HEK293 (cell line): ENCODE measurements at regions not wholly inside any gene's neighbourhood (a gene's known extent, or its start where the extent isn't known, plus 50 kb on each side); places are given as distances from the start of the nearest gene placed in this dataset.

Source experiments
- CTCF ChIA-PET: fragments of 350-600 bp; formaldehyde crosslinking; extraction: SDS; loops from one replicate; lab custom pipeline; 2021; ENCODE audit warnings: antibody characterized with exemption; lab: Yijun Ruan, JAX
- POLR2A ChIA-PET: fragments of 300-600 bp; formaldehyde crosslinking; extraction: SDS; loops from one replicate; lab custom pipeline; 2020; ENCODE audit warnings: antibody characterized with exemption, inconsistent platforms; lab: Yijun Ruan, JAX
- H3K27ac ChIP-seq: fragments of 200-500 bp; sonication (Bioruptor generic); 2 replicates; pipeline ENCODE4 v1.5.1; 2014; ENCODE audit warnings: low read depth, low read length, control low read depth, inconsistent platforms; ENCODE audit errors: extremely low read depth
- H3K36me3 ChIP-seq, 2 experiments: fragments of 200-500 bp in 1 of 2; sonication (Bioruptor generic) in 1 of 2; 1 replicate in 1 of 2; 2 replicates in 1 of 2; pipeline ENCODE4 v1.5.1; 2014 to 2017; ENCODE audit warnings: inconsistent platforms in 2 of 2, low read length in 2 of 2; ENCODE audit not compliant: control insufficient read depth in 2 of 2, insufficient read depth in 1 of 2
- H3K4me1 ChIP-seq: fragments of 200-500 bp; sonication (Bioruptor generic); 2 replicates; pipeline ENCODE4 v1.5.1; 2014; ENCODE audit warnings: mild to moderate bottlenecking, low read length, inconsistent platforms; ENCODE audit not compliant: control insufficient read depth, insufficient read depth
- H3K4me3 ChIP-seq: 2 replicates; pipeline ENCODE4 v1.5.1; 2011; ENCODE audit warnings: low read depth, mild to moderate bottlenecking, control low read depth, low read length, moderate library complexity
- H3K9me3 ChIP-seq: fragments of 200-500 bp; sonication (Bioruptor generic); 2 replicates; pipeline ENCODE4 v1.5.1; 2014; ENCODE audit warnings: low read depth, low read length, inconsistent platforms; ENCODE audit not compliant: control insufficient read depth, insufficient read depth
- GLI4 ChIP-seq: fragments of 450-650 bp; formaldehyde crosslinking; IDR thresholded peaks from 2 replicates; pipeline ENCODE4 v1.5.1; 2016; ENCODE audit warnings: missing biosample characterization, missing genetic modification characterization
- PRDM6 ChIP-seq: fragments of 450-650 bp; formaldehyde crosslinking; IDR thresholded peaks from 2 replicates; pipeline ENCODE4 v1.5.1; 2017; ENCODE audit warnings: missing biosample characterization, missing genetic modification characterization
- REST ChIP-seq: fragments of 450-650 bp; formaldehyde crosslinking; IDR thresholded peaks from 2 replicates; pipeline ENCODE4 v1.5.1; 2016; ENCODE audit warnings: missing biosample characterization, missing genetic modification characterization
- YY1 ChIP-seq: fragments of 450-650 bp; formaldehyde crosslinking; IDR thresholded peaks from 2 replicates; pipeline ENCODE4 v1.5.1; 2018; ENCODE audit warnings: missing biosample characterization, missing genetic modification characterization
- YY2 ChIP-seq: fragments of 450-650 bp; formaldehyde crosslinking; IDR thresholded peaks from 2 replicates; pipeline ENCODE4 v1.5.1; 2016; ENCODE audit warnings: missing biosample characterization, missing genetic modification characterization
- ZBTB20 ChIP-seq: fragments of 450-650 bp; formaldehyde crosslinking; IDR thresholded peaks from 2 replicates; pipeline ENCODE4 v1.5.1; 2016; ENCODE audit warnings: missing biosample characterization, missing genetic modification characterization
- ZFP41 ChIP-seq: fragments of 450-650 bp; formaldehyde crosslinking; IDR thresholded peaks from 2 replicates; pipeline ENCODE4 v1.5.1; 2016; ENCODE audit warnings: missing biosample characterization, missing genetic modification characterization, borderline replicate concordance
- ZNF133 ChIP-seq: fragments of 450-650 bp; formaldehyde crosslinking; IDR thresholded peaks from 2 replicates; pipeline ENCODE4 v1.5.1; 2016; ENCODE audit warnings: missing biosample characterization, missing genetic modification characterization
- ZNF2 ChIP-seq: fragments of 450-650 bp; formaldehyde crosslinking; IDR thresholded peaks from 2 replicates; pipeline ENCODE4 v1.5.1; 2016; ENCODE audit warnings: missing biosample characterization, missing genetic modification characterization
- ZNF221 ChIP-seq: fragments of 450-650 bp; formaldehyde crosslinking; IDR thresholded peaks from 2 replicates; pipeline ENCODE4 v1.5.1; 2017; ENCODE audit warnings: missing biosample characterization, missing genetic modification characterization, borderline replicate concordance
- ZNF426 ChIP-seq: fragments of 450-650 bp; formaldehyde crosslinking; IDR thresholded peaks from 2 replicates; pipeline ENCODE4 v1.5.1; 2017; ENCODE audit warnings: missing biosample characterization, missing genetic modification characterization, mild to moderate bottlenecking, inconsistent platforms, moderate library complexity
- ZNF529 ChIP-seq: fragments of 450-650 bp; formaldehyde crosslinking; IDR thresholded peaks from 2 replicates; pipeline ENCODE4 v1.5.1; 2017; ENCODE audit warnings: missing genetic modification characterization, missing biosample characterization; ENCODE audit not compliant: insufficient replicate concordance
- ZNF549 ChIP-seq: fragments of 450-650 bp; IDR thresholded peaks from 2 replicates; pipeline ENCODE4 v1.5.1; 2018; ENCODE audit warnings: missing biosample characterization, missing genetic modification characterization, mild to moderate bottlenecking, inconsistent platforms, moderate library complexity
- ZNF561 ChIP-seq: fragments of 450-650 bp; IDR thresholded peaks from 2 replicates; pipeline ENCODE4 v1.5.1; 2018; ENCODE audit warnings: missing biosample characterization, missing genetic modification characterization, borderline replicate concordance
- ZNF626 ChIP-seq: fragments of 450-650 bp; sonication (Bioruptor Pico); formaldehyde crosslinking; IDR thresholded peaks from 2 replicates; pipeline ENCODE4 v1.5.1; 2018; ENCODE audit warnings: missing biosample characterization, missing genetic modification characterization, inconsistent platforms
- TF ChIP-seq, protein P1 (sequence below): fragments of 450-650 bp; formaldehyde crosslinking; IDR thresholded peaks from 2 replicates; pipeline ENCODE4 v1.5.1; 2016; ENCODE audit warnings: missing biosample characterization, missing genetic modification characterization

- TF ChIP-seq ZNF529 (tag by site-specific recombination) (no peak), ZFP41 (tag by site-specific recombination) (no peak), ZNF561 (tag by site-specific recombination) (no peak), ZNF133 (no peak), REST (no peak), YY2 (tag by site-specific recombination) (no peak), YY1 (tag by site-specific recombination) (no peak), ZNF549 (tag by site-specific recombination) (no peak)
Observed at GRCh38 chrX:7252013-7252610, 104.2 kb upstream of the PUDP start (continued).

DNA sequence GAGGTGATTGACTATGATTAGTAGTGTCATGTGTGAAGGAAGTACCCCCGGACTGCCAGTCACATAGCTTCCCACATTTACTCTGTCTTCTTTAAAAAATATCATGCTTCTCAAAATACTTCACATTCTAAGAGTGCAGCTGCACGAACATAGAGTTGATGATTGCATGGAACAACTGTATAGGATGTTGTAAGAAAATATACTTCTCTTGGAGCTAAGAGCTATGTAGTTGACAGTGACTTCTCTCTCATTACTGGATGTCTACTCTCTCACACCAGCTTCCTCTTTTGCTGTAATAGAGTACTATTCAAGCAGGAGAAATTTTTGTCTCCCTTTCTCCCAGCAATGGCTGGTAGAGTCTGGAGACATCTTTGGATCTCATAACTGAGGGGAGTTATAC lies 99.4 kb upstream of the PUDP start:
- POLR2A ChIA-PET = no interaction called here
- no peaks in the 10 kb centered on the region for H3K4me1 ChIP-seq
- CTCF ChIA-PET = no interaction called here
- no peak overlapping the region for H3K4me3 ChIP-seq
- no peaks in the 10 kb centered on the region for H3K36me3 ChIP-seq
- no peak overlapping the region for H3K27ac ChIP-seq
- TF ChIP-seq ZBTB20 (no peak), PRDM6 (tag by site-specific recombination) (no peak), ZNF221 (no peak), ZNF2 (no peak), ZNF561 (tag by site-specific recombination) (no peak), GLI4 (tag by site-specific recombination) (no peak)
- H3K9me3 ChIP-seq = no peaks in the 10 kb centered on the region

- Histone ChIP-seq H3K36me3 (no peaks in the 10 kb centered on the region), H3K4me3 (no peak overlapping the region), H3K9me3 (no peaks in the 10 kb centered on the region), H3K4me1 (no peaks in the 10 kb centered on the region), H3K27ac (no peak overlapping the region)
- ChIA-PET CTCF (no interaction called here), POLR2A (no interaction called here)
- TF ChIP-seq ZNF426 (tag by site-specific recombination) (no peak), ZNF221 (no peak), ZBTB20 (no peak), ZNF626 (tag by site-specific recombination) (no peak)
- TF ChIP-seq, protein P1, sequence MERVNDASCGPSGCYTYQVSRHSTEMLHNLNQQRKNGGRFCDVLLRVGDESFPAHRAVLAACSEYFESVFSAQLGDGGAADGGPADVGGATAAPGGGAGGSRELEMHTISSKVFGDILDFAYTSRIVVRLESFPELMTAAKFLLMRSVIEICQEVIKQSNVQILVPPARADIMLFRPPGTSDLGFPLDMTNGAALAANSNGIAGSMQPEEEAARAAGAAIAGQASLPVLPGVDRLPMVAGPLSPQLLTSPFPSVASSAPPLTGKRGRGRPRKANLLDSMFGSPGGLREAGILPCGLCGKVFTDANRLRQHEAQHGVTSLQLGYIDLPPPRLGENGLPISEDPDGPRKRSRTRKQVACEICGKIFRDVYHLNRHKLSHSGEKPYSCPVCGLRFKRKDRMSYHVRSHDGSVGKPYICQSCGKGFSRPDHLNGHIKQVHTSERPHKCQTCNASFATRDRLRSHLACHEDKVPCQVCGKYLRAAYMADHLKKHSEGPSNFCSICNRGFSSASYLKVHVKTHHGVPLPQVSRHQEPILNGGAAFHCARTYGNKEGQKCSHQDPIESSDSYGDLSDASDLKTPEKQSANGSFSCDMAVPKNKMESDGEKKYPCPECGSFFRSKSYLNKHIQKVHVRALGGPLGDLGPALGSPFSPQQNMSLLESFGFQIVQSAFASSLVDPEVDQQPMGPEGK (tag by site-specific recombination) = no peak
Observed at GRCh38 chrX:7244405-7244804, 96.5 kb upstream of the PUDP start.
